GM19397 (cell line): ENCODE measurements at regions not wholly inside any gene's neighbourhood (a gene's known extent, or its start where the extent isn't known, plus 50 kb on each side); places are given as distances from the start of the nearest gene placed in this dataset.

Experiments used
- ATAC-seq: cut with Tn5 transposase; IDR thresholded peaks from one replicate; pipeline ENCODE4 v1.9.1; 2021; ENCODE audit warnings: mild to moderate bottlenecking, moderate library complexity; ENCODE audit not compliant: unreplicated experiment

GRCh38 chr2:76464310-76464709 is 753.6 kb upstream of the GCFC2 start:
- no peak for ATAC-seq

GRCh38 chr2:76461431-76461830 is 750.7 kb upstream of the GCFC2 start:
- ATAC-seq, result no peak

- ATAC-seq, result no peak
These were observed 745.2 kb upstream of the GCFC2 start for GRCh38 chr2:76455910-76456309.

- peak; percentile 78 for ATAC-seq
These were observed 739.3 kb upstream of the GCFC2 start for GRCh38 chr2:76450024-76450475.

GRCh38 chr2:76448956-76449355 is 738.2 kb upstream of the GCFC2 start:
- ATAC-seq, result no peak

- no peak for ATAC-seq
These were observed 736.6 kb upstream of the GCFC2 start for GRCh38 chr2:76447294-76447693.

GRCh38 chr2:76446872-76447271 is 736.2 kb upstream of the GCFC2 start:
- ATAC-seq, result no peak

- no peak for ATAC-seq
These were observed 735.2 kb upstream of the GCFC2 start for GRCh38 chr2:76445880-76446279.

GRCh38 chr2:76444732-76445131 is 734.0 kb upstream of the GCFC2 start:
- no peak for ATAC-seq

- no peak for ATAC-seq
These were observed 726.8 kb upstream of the GCFC2 start for GRCh38 chr2:76437564-76437963.

GRCh38 chr2:76429374-76429773 is 718.7 kb upstream of the GCFC2 start:
- ATAC-seq, result no peak

- no peak for ATAC-seq
These were observed 716.7 kb upstream of the GCFC2 start for GRCh38 chr2:76427452-76427851.

GRCh38 chr2:76415821-76416220 is 705.1 kb upstream of the GCFC2 start:
- ATAC-seq, result no peak

GRCh38 chr2:76413436-76413835 is 702.7 kb upstream of the GCFC2 start:
- ATAC-seq, result no peak

GRCh38 chr2:76406134-76406855 is 695.6 kb upstream of the GCFC2 start:
- no peak for ATAC-seq

GRCh38 chr2:76393356-76393755 is 682.6 kb upstream of the GCFC2 start:
- no peak for ATAC-seq

- ATAC-seq, result no peak
These were observed 681.0 kb upstream of the GCFC2 start for GRCh38 chr2:76391678-76392077.

- ATAC-seq, result no peak
These were observed 676.6 kb upstream of the GCFC2 start for GRCh38 chr2:76387294-76387693.

- no peak for ATAC-seq
These were observed 675.2 kb upstream of the GCFC2 start for GRCh38 chr2:76385943-76386342.

GRCh38 chr2:76381624-76382023 is 670.9 kb upstream of the GCFC2 start:
- ATAC-seq, result no peak

GRCh38 chr2:76378140-76378539 is 667.4 kb upstream of the GCFC2 start:
- no peak for ATAC-seq

GRCh38 chr2:76341439-76341838 is 630.7 kb upstream of the GCFC2 start:
- no peak for ATAC-seq

GRCh38 chr2:76332871-76333270 is 622.2 kb upstream of the GCFC2 start:
- ATAC-seq, result no peak
